GM18507 (cell line): ENCODE measurements at regions not wholly inside any gene's neighbourhood (a gene's known extent, or its start where the extent isn't known, plus 50 kb on each side); places are given as distances from the start of the nearest gene placed in this dataset.
"Not testable (repeated sequence)": the region's sequence is repeated elsewhere in the genome, so short reads cannot be mapped to it uniquely, and the experiment has no call there.

Experiments
- DNase-seq: peaks from one replicate; pipeline ENCODE4 v3.0.0; 2011; ENCODE audit warnings: low read depth; ENCODE audit not compliant: insufficient read length; ENCODE audit errors: extremely low spot score
- FAIRE-seq: peaks from 2 replicates; lab custom pipeline; 2011; peaks lifted over from hg19 to GRCh38; lab: Jason Lieb, UNC

DNA sequence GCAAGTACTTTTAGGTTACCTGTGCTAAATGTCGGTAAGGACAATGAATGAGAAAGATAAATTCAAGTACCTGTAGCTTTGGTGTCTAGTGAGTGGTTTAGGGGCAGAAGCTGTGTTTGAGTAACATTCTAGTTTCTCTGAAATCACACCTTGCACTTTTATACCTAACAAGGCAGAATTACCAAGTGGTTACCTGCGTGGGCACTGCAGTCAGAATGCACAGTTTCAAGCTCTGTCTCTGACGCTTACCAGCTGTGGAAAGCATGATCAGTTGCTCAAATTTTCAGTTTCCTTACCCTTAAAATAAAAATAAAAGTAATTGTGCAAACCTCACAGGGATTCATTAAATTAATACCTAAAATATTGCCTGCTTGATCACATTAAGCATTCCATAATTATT is 846.9 kb upstream of the VRK2 start:
- no peak for DNase-seq
- FAIRE-seq: no peak

DNA sequence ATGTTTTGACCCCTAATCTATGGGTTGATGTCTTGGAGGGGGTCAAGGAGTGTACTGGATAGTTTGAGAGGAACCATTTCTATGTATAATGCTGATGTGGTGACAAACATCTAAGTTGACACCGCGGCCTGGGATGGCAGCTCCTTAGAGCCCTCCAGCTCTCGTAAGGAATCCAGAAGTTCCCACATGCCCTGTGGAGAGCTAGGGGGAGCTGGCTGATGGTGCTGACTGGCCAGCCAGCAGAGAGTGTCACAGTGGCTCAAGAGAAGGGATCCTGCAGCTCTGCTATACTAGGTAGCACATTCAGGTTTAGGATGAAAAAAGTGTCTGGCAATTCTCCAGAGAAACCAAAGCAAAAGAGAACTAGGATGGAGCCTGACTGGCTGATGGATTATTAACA is 842.2 kb upstream of the VRK2 start:
- FAIRE-seq (no peak), DNase-seq (no peak)

DNA sequence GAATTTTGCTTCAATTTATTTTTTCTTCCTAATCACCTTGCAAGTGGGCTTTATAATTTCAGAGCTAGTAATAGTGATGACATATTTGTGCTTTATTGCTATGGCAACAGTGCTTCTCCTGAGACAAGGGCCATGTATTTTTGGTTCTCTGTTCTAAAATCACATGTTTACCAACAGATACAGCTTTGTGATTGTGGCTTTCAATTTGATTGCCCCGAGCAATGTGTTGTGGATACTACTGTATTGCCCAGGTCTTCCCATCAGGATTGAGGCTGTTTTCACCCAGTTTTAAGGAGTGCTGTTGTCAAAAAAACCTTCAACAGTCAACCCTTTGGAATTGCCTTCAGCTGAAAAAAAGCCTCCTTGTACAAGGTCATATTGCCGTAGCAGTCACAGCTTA is 841.4 kb upstream of the VRK2 start:
- no peak for FAIRE-seq
- no peak for DNase-seq

DNA sequence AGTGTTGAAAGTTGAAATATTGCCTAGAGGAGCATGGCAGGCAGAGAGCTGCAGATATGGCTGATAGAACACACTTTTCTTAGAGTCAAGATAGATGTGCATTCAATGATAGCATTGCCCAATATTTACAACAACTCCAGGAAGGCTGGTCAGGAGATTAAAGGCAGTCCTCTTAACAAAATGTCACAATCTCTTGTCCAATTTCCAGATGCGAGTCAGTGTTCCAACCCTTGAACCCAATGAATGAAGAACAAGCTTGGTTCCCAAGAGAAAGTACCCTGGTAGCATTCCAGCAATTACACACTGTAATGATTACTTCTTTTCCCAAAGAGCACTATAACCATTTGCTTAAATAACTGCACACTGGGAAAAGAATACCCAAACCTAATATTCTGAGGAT is 839.4 kb upstream of the VRK2 start:
- FAIRE-seq: no peak

DNA sequence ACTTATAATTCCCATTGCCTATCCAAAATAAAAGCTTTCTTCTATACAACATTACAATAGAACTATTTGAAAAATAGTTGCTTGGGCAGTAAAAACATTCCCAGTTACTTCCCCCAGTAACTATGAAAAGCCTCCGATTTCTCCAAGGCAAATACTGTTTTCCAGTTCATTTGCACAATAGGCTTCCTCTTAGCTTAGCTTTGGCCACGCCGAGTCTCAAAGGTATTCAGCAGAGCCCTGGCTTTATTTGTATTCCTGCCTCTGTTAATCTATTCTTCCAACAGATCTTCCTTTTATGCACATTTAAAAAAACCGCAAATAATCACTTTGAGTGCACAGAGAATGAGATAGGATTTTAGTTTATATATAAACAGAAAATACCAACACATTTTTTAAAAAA is 836.8 kb upstream of the VRK2 start:
- DNase-seq (no peak), FAIRE-seq (no peak)

More for the DNA sequence above, 839.4 kb upstream of the VRK2 start:
- DNase-seq: no peak

- DNase-seq: no peak
- no peak for FAIRE-seq
These were observed 835.8 kb upstream of the VRK2 start for GRCh38 chr2:57210855-57211254.

GRCh38 chr2:57217013-57217412 is 829.6 kb upstream of the VRK2 start:
- DNase-seq: no peak
- no peak for FAIRE-seq

- no peak for DNase-seq
- FAIRE-seq: no peak
These were observed 828.4 kb upstream of the VRK2 start for GRCh38 chr2:57218206-57218605.

GRCh38 chr2:57229706-57230105 is 816.9 kb upstream of the VRK2 start:
- FAIRE-seq, DNase-seq: not testable (repeated sequence)

DNA sequence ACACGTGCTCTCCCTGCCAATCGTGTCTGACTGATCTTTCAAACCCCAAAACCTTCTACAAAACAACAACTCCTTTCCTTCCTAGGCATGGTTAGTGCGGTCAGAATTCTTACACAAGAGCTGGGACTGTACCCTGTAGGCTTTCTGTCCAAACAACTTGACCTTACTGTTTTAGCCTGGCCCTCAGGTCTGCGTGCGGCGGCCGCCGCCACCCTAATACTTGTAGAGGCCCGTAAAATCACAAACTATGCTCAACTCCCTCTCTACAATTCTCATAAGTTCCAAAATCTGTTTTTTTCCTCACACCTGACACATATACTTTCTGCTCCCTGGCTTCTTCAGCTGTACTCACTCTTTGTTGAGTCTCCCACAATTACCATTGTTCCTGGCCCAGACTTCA is 814.3 kb upstream of the VRK2 start:
- not testable (repeated sequence) for FAIRE-seq, DNase-seq

GRCh38 chr2:57251495-57251894 is 795.1 kb upstream of the VRK2 start:
- DNase-seq, FAIRE-seq: not testable (repeated sequence)

DNA sequence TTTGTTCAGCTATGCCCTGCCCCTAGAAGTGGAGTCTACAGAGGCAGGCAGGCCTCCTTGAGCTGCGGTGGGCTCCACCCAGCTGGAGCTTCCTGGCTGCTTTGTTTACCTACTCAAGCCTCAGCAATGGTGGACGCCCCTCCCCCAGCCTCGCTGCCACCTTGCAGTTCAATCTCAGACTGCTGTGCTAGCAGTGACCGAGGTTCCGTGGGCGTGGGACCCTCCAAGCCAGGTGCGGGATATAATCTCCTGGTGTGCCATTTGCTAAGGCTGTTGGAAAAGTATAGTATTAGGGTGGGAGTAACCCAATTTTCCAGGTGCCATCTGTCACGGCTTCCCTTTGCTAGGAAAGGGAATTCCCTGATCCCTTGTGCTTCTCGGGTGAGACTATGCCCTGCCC is 770.2 kb upstream of the VRK2 start:
- DNase-seq, FAIRE-seq: not testable (repeated sequence)

DNA sequence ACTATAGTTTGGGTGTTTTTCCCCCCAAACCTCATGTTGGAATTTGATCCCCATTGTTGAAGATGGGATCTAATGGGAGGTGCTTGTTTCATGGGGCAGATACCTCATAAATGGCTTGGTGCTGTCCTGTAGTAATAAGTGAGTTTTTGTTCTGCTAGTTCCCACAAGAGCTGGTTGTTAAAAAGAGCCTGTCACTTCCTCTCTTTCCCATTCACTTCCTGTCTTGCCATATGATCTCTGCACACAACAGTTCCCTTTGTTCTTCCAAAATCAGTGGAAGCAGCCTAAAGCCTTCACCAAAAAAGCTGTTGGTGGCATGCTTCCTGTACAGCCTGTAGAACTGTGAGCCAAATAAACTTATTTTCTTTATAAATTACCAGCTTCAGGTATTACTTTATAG is 768.2 kb upstream of the VRK2 start:
- no peak for FAIRE-seq
- no peak for DNase-seq

GRCh38 chr2:57291209-57291608 is 755.4 kb upstream of the VRK2 start:
- DNase-seq (no peak), FAIRE-seq (no peak)

GRCh38 chr2:57296795-57297517 is 749.6 kb upstream of the VRK2 start:
- no peak for DNase-seq
- no peak for FAIRE-seq

- DNase-seq: no peak
- FAIRE-seq: no peak
These were observed 732.9 kb upstream of the VRK2 start for GRCh38 chr2:57313678-57314077.

DNA sequence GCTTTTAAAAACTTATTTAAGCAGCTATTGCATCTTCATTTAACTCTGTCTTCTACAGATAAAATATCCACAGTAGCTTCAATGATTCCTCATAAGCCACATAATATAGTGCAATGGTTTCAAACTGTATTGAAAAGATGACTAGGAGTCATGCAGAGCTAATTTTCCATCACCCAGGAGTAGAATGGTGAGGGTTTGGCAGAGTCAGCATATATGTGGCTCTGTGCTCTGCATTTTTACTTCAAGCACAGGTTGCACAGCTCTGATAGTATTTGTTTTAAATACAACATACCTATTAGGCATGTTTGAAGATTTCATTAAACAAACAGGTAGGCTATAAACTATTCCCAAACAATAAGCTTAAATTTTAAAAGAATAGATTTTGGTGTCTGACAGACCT is 731.9 kb upstream of the VRK2 start:
- DNase-seq (no peak), FAIRE-seq (no peak)

DNA sequence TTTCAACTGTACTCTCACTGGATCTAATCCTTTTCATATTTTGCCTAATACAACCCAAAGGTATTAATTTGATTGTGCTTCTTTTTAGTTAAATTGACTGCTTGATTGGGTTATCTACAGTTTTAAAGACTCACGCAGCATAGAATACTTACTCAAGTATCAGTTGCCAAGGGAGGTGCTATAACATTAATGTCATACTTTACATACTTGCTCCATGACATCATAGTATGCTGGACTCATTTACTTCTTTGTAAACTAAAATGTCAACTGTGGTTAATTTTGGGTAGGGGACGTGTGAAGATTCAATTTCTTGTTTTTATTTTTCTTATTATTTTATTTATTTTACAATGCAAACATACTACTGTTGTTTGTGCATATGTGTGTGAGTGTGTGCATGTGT is 716.2 kb upstream of the VRK2 start:
- DNase-seq: no peak
- no peak for FAIRE-seq

GRCh38 chr2:57333221-57333620 is 713.4 kb upstream of the VRK2 start:
- DNase-seq (no peak), FAIRE-seq (no peak)

GRCh38 chr2:57343391-57344006 is 703.1 kb upstream of the VRK2 start:
- no peak for FAIRE-seq

DNA sequence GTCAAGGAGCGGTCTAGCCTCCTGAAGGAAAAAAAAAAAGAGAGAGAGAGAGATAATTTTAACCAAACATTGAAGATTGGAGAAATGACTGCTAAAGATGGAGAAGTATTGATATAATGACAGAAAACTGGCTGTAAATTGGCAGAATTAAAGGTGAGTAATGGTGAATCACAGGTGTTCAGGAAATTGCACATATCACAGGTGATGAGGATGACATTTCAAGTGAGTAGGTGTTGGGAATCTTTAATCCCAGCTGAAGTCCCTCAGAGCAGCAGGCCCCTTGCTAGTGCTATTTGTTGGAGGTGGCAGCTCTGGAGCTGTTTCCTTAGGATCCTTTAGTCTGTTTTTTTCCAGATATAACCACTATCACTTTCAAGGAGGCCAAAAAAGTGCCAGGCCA is 678.4 kb upstream of the VRK2 start:
- DNase-seq (no peak), FAIRE-seq (no peak)

More at GRCh38 chr2:57343391-57344006, 703.1 kb upstream of the VRK2 start:
- no peak for DNase-seq
